Urinary bladder (tissue), 3 donors: ENCODE measurements at regions not wholly inside any gene's neighbourhood (a gene's known extent, or its start where the extent isn't known, plus 50 kb on each side); places are given as distances from the start of the nearest gene placed in this dataset.

Experiments used
- DNase-seq: peaks from one replicate; pipeline ENCODE4 v3.0.0-alpha.2; 2015; ENCODE audit errors: extremely low spot score
- H3K27ac ChIP-seq: one replicate; pipeline ENCODE4 v1.5.1; 2013; ENCODE audit warnings: low read depth, mild to moderate bottlenecking, moderate library complexity
- H3K36me3 ChIP-seq: one replicate; pipeline ENCODE4 v1.6.1; 2013; ENCODE audit warnings: mild to moderate bottlenecking, moderate library complexity; ENCODE audit not compliant: insufficient read depth
- H3K4me1 ChIP-seq: one replicate; pipeline ENCODE4 v1.6.1; 2013; ENCODE audit warnings: mild to moderate bottlenecking, moderate library complexity; ENCODE audit not compliant: insufficient read depth
- H3K4me3 ChIP-seq: one replicate; pipeline ENCODE4 v1.5.1; 2013; ENCODE audit warnings: low read depth, low read length
- WGBS: extraction: QIAGEN DNeasy Blood & Tissue Kit; methylation state at CpG from one replicate; pipeline ENCODE4 v1.1.7; 2013; 5-methylcytosine and 5-hydroxymethylcytosine counted together
- donor health status: healthy with polysubstance abuse.
- donor health status: healthy.

DNA sequence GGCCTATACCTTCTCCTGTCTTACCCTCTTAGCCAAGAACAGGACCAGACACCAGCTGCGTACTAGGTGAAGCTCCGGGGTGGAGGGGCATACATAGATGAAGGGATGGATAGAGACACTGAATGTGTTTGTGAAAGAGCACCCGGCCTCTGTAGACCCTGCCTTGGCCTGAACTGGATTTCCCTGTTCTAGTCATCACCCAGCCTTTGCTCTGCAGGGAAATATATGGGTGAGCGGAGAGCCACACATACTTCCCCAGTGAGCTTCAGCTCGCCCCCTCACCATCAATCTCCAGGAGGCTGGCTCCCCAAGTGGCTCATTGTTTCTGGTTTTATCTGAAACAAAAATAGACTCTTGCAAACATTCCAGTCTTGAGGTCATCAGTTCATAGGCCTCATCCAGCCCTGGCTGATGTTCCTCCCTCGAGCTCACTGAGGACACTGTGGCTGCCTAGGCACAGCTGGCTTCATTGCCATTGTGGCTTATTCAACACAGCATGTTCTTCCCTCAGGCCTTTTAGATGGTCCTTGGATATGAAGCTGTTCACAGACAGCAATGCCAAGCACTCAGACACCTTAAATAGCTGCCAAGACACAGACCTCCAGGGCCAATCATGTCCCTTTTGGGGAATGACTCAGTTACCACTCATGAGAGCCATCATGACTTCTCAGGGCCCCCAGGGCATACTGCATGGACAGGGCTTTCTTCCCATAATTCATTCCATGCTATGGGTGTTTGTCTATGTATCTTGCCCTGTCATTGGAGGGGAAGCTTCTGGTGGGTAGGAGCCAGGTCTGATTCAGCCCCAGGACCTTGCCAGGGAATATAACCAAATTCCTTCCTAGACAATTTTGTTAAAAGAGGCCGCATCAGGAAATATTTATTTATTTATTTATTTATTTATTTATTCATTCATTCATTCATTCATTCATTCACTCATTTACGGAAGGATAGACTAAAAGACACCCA, 82.4 kb downstream of the TTC32 start:
- Histone ChIP-seq H3K36me3 (no peaks in the 10 kb centered on the region), H3K27ac (no peak overlapping the region), H3K4me3 (no peak overlapping the region), H3K4me1 (no peaks in the 10 kb centered on the region)
- WGBS: 88% methylated on average over 8 of the region's 8 CpGs
- no peak for DNase-seq

DNA sequence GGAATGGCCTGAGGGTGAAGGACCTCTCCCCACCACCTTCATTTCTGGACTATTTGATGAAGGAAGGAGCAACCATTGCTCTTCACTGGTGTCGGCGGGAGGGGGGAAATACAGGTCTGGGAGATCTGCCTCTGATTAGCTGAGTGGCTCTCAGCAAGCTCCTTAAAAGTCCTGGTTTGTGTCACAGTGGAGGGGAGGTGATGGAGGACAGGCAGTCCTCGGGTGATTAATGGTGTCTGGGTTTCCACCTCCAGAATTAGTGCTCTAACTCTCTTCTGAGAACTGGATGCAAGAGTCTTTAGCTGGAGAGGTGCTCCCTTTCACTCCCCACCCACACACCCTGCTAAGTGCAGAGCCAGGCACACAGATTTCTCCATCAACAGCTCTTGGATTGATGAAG, 83.2 kb downstream of the TTC32 start:
- 89% methylated on average over 3 of the region's 3 CpGs for WGBS
- H3K4me1 ChIP-seq: no peaks in the 10 kb centered on the region
- H3K36me3 ChIP-seq: no peaks in the 10 kb centered on the region
- H3K27ac ChIP-seq: no peak overlapping the region
- no peak overlapping the region for H3K4me3 ChIP-seq
- DNase-seq: no peak

DNA sequence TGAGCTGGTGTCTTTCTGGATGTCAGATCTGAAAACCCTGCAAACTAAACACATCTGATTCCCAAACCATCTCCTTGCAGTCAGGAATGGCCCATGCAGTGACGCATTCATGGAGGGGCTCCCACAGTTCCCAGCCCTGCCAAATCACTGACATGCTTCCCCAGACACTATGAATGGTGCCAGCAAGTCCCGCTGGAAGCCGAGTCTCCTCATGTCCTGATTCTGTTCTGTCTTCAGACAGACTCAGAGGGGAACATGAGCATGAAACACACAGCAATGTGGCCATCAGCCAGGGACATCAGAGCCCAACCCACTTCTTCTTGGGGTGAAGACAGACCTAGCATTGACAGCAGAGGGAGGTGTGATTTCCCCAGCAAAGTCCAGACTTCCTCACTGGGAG, 83.7 kb downstream of the TTC32 start:
- no peak overlapping the region for H3K4me3 ChIP-seq
- H3K36me3 ChIP-seq: no peaks in the 10 kb centered on the region
- no peak overlapping the region for H3K27ac ChIP-seq
- 73% methylated on average over 3 of the region's 3 CpGs for WGBS
- no peaks in the 10 kb centered on the region for H3K4me1 ChIP-seq
- DNase-seq: no peak

DNA sequence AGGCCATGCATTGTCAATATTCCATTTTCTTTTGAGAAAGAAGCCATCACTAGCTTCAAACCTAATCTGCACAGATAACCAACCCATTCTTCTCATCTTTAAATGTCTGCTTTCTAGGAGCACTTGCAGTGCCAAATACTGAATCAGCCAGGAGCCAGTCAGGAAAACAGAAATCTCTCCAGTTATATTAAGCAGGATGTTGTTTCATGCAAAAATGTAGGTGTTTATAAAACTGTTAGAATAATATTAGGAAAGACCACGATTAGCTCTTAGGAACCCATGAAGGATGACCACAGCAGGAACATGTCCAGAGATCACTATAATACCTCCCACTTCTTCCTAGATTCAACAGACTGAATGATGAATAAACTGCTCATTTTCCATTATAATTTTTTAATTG, 86.0 kb downstream of the TTC32 start:
- 20% methylated on average over 1 of the region's 1 CpG for whole genome bisulfite sequencing
- DNase-seq: no peak
- Histone ChIP-seq H3K36me3 (no peaks in the 10 kb centered on the region), H3K4me3 (no peak overlapping the region), H3K4me1 (no peaks in the 10 kb centered on the region), H3K27ac (no peak overlapping the region)

DNA sequence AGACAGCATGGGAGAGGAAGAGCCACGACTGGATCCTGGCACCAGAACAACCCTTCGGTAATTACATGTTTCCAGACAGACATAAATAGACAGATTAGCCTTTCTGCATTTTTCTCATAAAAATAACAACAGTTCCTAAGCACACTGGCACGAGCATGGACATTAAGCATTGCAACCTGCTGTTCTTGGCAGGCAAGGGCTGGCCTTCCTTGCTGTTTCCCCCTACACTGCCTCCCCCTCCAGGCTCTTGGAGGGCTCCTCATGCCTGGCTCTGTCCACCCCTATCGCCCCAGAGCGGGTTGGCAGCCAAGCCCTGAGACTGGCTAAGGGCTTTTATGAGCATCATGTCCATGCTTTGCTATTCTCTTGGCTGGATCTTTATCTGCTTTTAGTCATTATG, 89.6 kb downstream of the TTC32 start:
- Histone ChIP-seq H3K4me1 (no peaks in the 10 kb centered on the region), H3K27ac (no peak overlapping the region), H3K4me3 (no peak overlapping the region), H3K36me3 (no peaks in the 10 kb centered on the region)
- 23% methylated on average over 5 of the region's 5 CpGs for whole genome bisulfite sequencing
- DNase-seq: peak; percentile 64

DNA sequence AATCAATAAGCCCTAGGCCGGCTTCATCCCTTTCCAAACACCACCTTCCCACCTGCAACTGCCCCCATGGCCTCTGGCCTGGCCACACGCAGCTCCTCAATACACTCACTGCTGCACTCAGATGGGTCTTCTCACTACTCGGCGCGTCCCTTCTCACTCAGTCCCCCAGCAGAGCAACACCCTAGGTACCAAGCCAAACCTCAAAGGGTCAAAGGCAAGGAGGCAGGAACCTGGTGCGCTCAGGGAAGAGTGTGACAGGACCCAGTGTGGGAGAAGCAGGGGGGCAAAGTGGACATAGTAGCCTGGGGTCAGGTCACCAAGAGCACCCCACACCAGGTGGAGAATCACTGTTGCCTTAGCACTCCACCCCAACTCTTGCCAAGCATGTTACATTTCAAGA, 90.6 kb downstream of the TTC32 start:
- H3K27ac ChIP-seq: no peak overlapping the region
- H3K36me3 ChIP-seq: no peaks in the 10 kb centered on the region
- no peaks in the 10 kb centered on the region for H3K4me1 ChIP-seq
- no peak overlapping the region for H3K4me3 ChIP-seq
- no peak for DNase-seq
- WGBS: 99% methylated on average over 6 of the region's 6 CpGs

DNA sequence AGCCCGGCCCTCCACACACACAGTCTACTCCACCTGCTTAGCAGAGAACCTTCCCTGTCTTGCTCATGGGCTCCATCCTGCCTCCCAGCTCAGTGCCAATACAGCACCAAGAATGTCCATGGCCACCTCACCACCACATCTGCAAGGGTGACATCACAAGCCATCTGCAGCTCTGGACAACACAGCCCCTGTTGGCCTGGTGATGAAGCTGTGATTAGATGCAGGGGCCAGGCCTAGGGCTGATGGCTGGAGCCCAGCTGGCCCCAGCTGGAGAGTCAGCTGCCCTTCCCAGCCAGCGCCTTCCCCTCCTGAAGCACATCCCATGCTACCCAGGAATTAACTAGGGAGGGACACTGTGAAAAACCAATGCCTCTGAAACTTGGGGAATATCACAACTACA, 91.1 kb downstream of the TTC32 start:
- DNase-seq: no peak
- no peaks in the 10 kb centered on the region for H3K4me1 ChIP-seq
- H3K27ac ChIP-seq: no peak overlapping the region
- WGBS: 91% methylated on average over 2 of the region's 2 CpGs
- no peak overlapping the region for H3K4me3 ChIP-seq
- H3K36me3 ChIP-seq: no peaks in the 10 kb centered on the region

DNA sequence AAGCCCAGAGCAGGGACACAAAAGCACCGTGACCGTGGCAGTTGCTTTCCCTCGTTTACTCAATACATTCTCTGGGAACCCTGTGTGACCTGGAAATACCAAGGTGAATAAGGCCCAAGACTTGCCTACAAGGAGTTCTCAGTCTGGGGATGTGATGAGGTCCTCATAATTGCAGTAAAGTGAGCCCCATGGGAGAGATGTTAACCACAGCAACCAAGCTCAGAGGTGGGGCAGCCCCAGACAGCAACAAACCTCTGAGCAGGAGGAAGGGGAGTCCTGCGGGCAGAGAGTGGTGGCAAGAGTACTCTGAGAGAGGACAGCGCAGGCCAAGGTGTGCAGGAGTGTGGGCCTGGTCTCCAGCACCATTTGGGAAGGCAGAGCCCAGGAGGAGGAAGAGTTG, 91.6 kb downstream of the TTC32 start:
- Histone ChIP-seq H3K4me3 (no peak overlapping the region), H3K27ac (no peak overlapping the region), H3K4me1 (no peaks in the 10 kb centered on the region), H3K36me3 (no peaks in the 10 kb centered on the region)
- no peak for DNase-seq
- 85% methylated on average over 5 of the region's 5 CpGs for WGBS

DNA sequence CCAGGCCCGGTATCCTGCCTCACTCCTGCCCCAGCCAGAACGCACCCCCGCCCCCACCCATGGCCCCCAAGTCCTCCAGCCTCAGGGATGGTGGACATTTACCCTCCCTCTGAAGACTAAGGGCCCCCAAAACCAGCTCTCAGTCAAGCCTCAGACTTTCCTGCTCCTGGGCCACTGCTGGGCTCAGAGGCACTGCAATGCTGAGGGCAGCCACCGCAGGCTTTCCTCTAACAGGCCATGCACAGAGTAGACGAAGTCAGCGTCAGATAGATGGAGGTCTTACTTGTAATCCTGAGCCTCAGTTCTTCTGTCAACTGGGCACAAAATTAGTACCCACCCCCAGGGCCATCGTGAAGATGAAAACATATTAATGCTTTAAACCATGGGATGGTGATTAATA, 92.6 kb downstream of the TTC32 start:
- H3K4me3 ChIP-seq: no peak overlapping the region
- no peaks in the 10 kb centered on the region for H3K4me1 ChIP-seq
- no peak overlapping the region for H3K27ac ChIP-seq
- no peak for DNase-seq
- H3K36me3 ChIP-seq: no peaks in the 10 kb centered on the region
- 93% methylated on average over 7 of the region's 7 CpGs for WGBS

DNA sequence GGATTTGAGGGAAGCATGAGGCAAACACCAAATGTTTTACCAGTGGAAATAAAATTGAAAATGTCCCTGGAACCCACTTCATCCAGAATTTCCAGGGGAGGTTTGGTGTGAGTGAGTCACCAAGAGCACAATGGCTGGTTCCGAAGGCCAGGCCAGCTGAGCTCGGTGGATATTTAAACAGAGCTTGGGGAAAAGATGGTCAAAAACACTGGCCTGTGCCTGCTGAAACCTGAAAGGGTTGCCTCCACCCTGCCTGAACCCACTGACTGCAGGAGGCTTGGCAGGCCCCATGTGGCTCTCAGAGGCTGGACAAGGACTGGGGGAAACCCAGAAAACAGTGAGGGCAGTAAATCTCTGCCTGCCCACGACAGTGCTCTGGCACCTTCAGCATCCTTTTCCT, 93.9 kb downstream of the TTC32 start:
- WGBS: 60% methylated on average over 3 of the region's 3 CpGs
- no peak for DNase-seq
- Histone ChIP-seq H3K4me1 (no peaks in the 10 kb centered on the region), H3K4me3 (no peak overlapping the region), H3K27ac (no peak overlapping the region), H3K36me3 (no peaks in the 10 kb centered on the region)

DNA sequence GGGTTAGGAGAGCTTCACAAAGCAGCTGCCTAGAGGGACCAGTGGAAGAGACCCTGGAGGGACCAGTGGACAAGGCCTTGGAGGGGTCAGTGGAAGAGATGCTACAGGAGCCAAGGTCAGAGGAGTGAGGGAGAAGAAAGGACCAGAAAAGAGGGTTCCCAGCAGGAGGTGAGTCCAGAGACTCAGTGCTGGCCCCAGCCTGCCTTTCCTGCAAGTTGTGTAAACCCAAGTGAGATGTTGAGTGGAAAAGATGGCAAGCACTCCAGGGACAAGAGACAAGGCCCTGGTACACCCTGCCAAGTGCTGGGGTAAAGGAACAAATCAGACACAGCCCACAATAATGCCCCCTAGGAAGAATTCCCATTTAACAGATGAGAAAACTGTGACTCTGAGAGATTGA, 94.4 kb downstream of the TTC32 start:
- Histone ChIP-seq H3K4me1 (peaks cover under 1% of the 10 kb centered on the region), H3K27ac (no peak overlapping the region), H3K36me3 (no peaks in the 10 kb centered on the region), H3K4me3 (no peak overlapping the region)
- DNase-seq: no peak

DNA sequence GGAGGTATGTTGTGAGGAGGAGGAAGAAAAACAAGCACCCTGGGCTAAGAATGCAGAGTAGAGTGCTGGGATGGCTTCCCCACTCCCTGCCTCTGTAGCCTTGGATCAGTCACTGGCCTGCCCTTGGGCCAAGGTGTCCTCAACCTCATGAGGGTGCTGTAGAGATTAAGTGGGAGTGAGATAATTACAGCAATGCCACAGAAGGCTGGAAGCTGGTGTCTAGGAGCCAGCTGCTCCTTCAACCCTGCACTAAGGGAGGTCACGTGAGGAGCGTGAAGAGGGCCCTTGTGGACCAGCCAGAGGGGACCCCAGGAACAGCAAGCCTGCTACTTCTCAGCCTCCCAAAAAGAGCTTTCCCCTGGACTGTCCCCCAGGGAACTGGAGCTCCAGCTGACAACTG, 95.2 kb downstream of the TTC32 start:
- WGBS: 97% methylated on average over 2 of the region's 2 CpGs
- Histone ChIP-seq H3K27ac (no peak overlapping the region), H3K4me1 (peaks cover 3% of the 10 kb centered on the region), H3K4me3 (no peak overlapping the region), H3K36me3 (no peaks in the 10 kb centered on the region)
- DNase-seq: no peak

DNA sequence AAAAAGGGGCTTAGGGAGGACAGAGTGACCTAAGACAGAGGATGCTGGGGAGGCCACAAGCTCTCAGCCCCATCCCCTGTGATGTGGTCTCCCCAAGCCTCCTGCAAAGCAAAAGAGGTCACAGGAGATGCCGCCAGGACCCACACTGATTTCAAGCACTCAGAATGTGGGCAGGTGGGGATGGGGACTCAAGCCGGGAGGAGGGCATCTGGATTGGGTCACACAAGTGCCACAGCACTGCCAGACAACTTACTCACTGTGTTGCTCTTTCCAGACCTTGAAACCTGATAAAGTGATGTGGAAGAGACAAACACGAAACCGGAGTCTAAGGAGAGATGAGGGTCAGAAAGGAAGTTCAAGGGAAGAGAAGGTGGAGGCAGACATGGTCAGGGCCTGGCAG, 95.7 kb downstream of the TTC32 start:
- 85% methylated on average over 4 of the region's 4 CpGs for WGBS
- no peak for DNase-seq
- Histone ChIP-seq H3K36me3 (no peaks in the 10 kb centered on the region), H3K4me1 (peaks cover 3% of the 10 kb centered on the region), H3K4me3 (no peak overlapping the region), H3K27ac (no peak overlapping the region)

DNA sequence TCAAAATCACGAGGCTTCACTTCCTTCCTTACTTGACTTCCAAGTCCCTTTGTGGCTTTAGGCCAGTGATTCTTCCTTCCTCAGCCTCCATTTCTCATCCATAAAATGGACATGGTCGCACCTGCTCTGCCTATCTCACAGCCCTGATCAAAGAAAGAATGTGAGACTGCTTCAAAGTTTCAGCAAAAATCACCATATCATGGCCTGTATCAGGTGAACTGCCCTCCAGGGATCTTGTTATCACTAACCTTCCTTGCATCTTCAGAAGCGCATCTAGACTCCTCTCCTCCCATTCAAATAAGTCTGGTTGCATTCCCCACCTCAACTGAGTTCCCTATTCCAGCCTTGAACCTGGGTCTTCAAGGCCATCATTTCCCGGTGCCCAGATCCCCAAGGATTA, 96.5 kb downstream of the TTC32 start:
- Histone ChIP-seq H3K36me3 (no peaks in the 10 kb centered on the region), H3K27ac (no peak overlapping the region), H3K4me1 (peaks cover 3% of the 10 kb centered on the region), H3K4me3 (no peak overlapping the region)
- WGBS: 94% methylated on average over 4 of the region's 4 CpGs
- DNase-seq: no peak
